K562 (cell line): ENCODE measurements at regions not wholly inside any gene's neighbourhood (a gene's known extent, or its start where the extent isn't known, plus 50 kb on each side); places are given as distances from the start of the nearest gene placed in this dataset.

Experiments
- ATAC-seq: fragments of 200-7000 bp; cut with Tn5 transposase; 3 replicates; pipeline ENCODE4 v1.9.1; 2020; ENCODE audit warnings: moderate library complexity
- BruUV-seq: library from RNA; stranded (reverse); fragments of 400-500 nt; replicated peaks from 2 replicates; lab custom pipeline; 2021; lab: Mats Ljungman, UMichigan
- CTCF ChIA-PET: fragments of 300-600 bp; formaldehyde crosslinking; extraction: SDS; loops from one replicate; lab custom pipeline; 2021; ENCODE audit warnings: low intra/inter-chr PET ratio; lab: Yijun Ruan, JAX
- POLR2A ChIA-PET: fragments of 300-600, 350-650 bp; sonication (Branson Sonifier 250); formaldehyde crosslinking; extraction: SDS; loops from one replicate; lab custom pipeline; 2021; ENCODE audit warnings: antibody characterized with exemption, inconsistent platforms; lab: Yijun Ruan, JAX
- DNase-seq, 4 experiments: peaks; one replicate each; pipeline versions ENCODE4 v3.0.0 to v3.0.0-alpha.2; 2011 to 2018; ENCODE audit warnings: low spot score in 3 of 4, mixed read lengths in 3 of 4; ENCODE audit errors: extremely low read depth in 1 of 4
- FAIRE-seq: peaks from 2 replicates; lab custom pipeline; 2011; peaks lifted over from hg19 to GRCh38; lab: Jason Lieb, UNC
- H2AFZ ChIP-seq: 2 replicates; pipeline ENCODE4 v1.6.0; 2011; ENCODE audit warnings: low read depth, low read length, control low read depth, inconsistent platforms
- H3K27ac ChIP-seq: fragments of 200-600 bp; 3 replicates; pipeline ENCODE4 v1.8.0; 2011; ENCODE audit warnings: low read depth, mild to moderate bottlenecking, control low read depth, inconsistent platforms, low read length, moderate library complexity, mixed read lengths; ENCODE audit errors: extremely low read depth
- H3K27me3 ChIP-seq, 2 experiments: fragments of 300-600 bp in 1 of 2; 2 replicates in 1 of 2; 3 replicates in 1 of 2; pipeline versions ENCODE4 v1.6.0 to v1.8.0; 2011; ENCODE audit warnings: inconsistent platforms in 2 of 2, low read length in 2 of 2, mild to moderate bottlenecking in 1 of 2, mixed read lengths in 1 of 2, moderate library complexity in 1 of 2; ENCODE audit not compliant: control insufficient read depth in 2 of 2, insufficient read depth in 2 of 2
- H3K36me3 ChIP-seq: fragments of 300-600 bp; 3 replicates; pipeline ENCODE4 v1.8.0; 2011; ENCODE audit warnings: mild to moderate bottlenecking, low read length, inconsistent platforms; ENCODE audit not compliant: control insufficient read depth, insufficient read depth
- H3K4me1 ChIP-seq, 2 experiments: fragments of 200-600 bp in 1 of 2; replicated peaks in 1 of 2; 2 replicates in 1 of 2; 3 replicates in 1 of 2; pipeline versions ENCODE4 v1.5.1 to v1.8.0; 2011; ENCODE audit warnings: inconsistent platforms in 2 of 2, low read length in 2 of 2, mild to moderate bottlenecking in 1 of 2, mixed read lengths in 1 of 2, moderate library complexity in 1 of 2; ENCODE audit not compliant: control insufficient read depth in 2 of 2, insufficient read depth in 2 of 2
- H3K4me2 ChIP-seq: 2 replicates; pipeline ENCODE4 v1.6.1; 2011; ENCODE audit warnings: low read length, control low read depth, inconsistent platforms, mixed read lengths; ENCODE audit not compliant: insufficient read depth
- H3K4me3 ChIP-seq: fragments of 200-600 bp; sonication (generic), shearing (Covaris generic); 2 replicates; pipeline ENCODE4 v1.5.1; 2016; ENCODE audit warnings: control low read depth, inconsistent platforms
- H3K79me2 ChIP-seq: fragments of 200-600 bp; 3 replicates; pipeline ENCODE4 v1.8.0; 2011; ENCODE audit warnings: low read length, inconsistent platforms; ENCODE audit not compliant: control insufficient read depth, insufficient read depth
- H3K9ac ChIP-seq, 2 experiments: 2 replicates each; pipeline versions ENCODE4 v1.6.0 to v1.6.1; 2011; ENCODE audit warnings: low read depth in 2 of 2, low read length in 2 of 2, control low read depth in 1 of 2, inconsistent platforms in 1 of 2, mild to moderate bottlenecking in 1 of 2, mixed read lengths in 1 of 2; ENCODE audit not compliant: insufficient read depth in 1 of 2
- H3K9me1 ChIP-seq: one replicate; pipeline ENCODE4 v1.6.0; 2011; ENCODE audit warnings: inconsistent platforms, mild to moderate bottlenecking, low read length, moderate library complexity; ENCODE audit not compliant: control insufficient read depth, insufficient read depth
- H3K9me3 ChIP-seq: replicated peaks from 2 replicates; pipeline ENCODE4 v1.5.1; 2011; ENCODE audit warnings: low read depth, low read length, inconsistent platforms; ENCODE audit not compliant: control insufficient read depth, insufficient read depth
- H4K20me1 ChIP-seq: replicated peaks from 2 replicates; pipeline ENCODE4 v1.6.1; 2011; ENCODE audit warnings: low read length, inconsistent platforms, mixed read lengths; ENCODE audit not compliant: control insufficient read depth, insufficient read depth
- DMBX1 ChIP-seq: fragments of 250-450 bp; sonication (Bioruptor Pico); IDR thresholded peaks from 2 replicates; pipeline ENCODE4 v1.8.0; 2022; ENCODE audit warnings: inconsistent platforms, mild to moderate bottlenecking, moderate library complexity, borderline replicate concordance
- HMG20A ChIP-seq: fragments of 450-650 bp; formaldehyde crosslinking; conservative IDR thresholded peaks from 2 replicates; pipeline ENCODE4 v1.4.0; 2020; ENCODE audit warnings: mild to moderate bottlenecking, mixed read lengths
- TRIM28 ChIP-seq: fragments of 450-650 bp; IDR thresholded peaks from 2 replicates; pipeline ENCODE4 v1.6.1; 2017
- ZNF589 ChIP-seq: fragments of 200-800 bp; sonication (Bioruptor generic); IDR thresholded peaks from 2 replicates; pipeline ENCODE4 v1.6.1; 2016; ENCODE audit warnings: low read depth, missing genetic modification characterization, missing compliant biosample characterization
- WGBS: fragments of 100-300 bp; shearing (Covaris generic); methylation state at CpG from one replicate; pipeline ENCODE4 v1.1.6; 2016; ENCODE audit warnings: low coverage, mixed read lengths; ENCODE audit not compliant: insufficient coverage; ENCODE audit errors: missing lambda C conversion rate; 5-methylcytosine and 5-hydroxymethylcytosine counted together
- in situ Hi-C: fragments of 300-500 bp; cut with MboI; formaldehyde crosslinking; loops from 4 replicates; pipeline ENCODE4 v1.15.0; 2018; ENCODE audit warnings: inconsistent platforms, mixed read lengths
- intact Hi-C: fragments of 100-400 bp; cut with micrococcal nuclease; formaldehyde crosslinking; loops from 2 replicates; pipeline ENCODE4 v1.14.2; 2022
- TF ChIP-seq, protein P1 (sequence below): sonication (generic); formaldehyde crosslinking; IDR thresholded peaks from 2 replicates; pipeline ENCODE4 v1.8.1; 2023; ENCODE audit warnings: missing genetic modification reagents, mild to moderate bottlenecking, borderline replicate concordance

DNA sequence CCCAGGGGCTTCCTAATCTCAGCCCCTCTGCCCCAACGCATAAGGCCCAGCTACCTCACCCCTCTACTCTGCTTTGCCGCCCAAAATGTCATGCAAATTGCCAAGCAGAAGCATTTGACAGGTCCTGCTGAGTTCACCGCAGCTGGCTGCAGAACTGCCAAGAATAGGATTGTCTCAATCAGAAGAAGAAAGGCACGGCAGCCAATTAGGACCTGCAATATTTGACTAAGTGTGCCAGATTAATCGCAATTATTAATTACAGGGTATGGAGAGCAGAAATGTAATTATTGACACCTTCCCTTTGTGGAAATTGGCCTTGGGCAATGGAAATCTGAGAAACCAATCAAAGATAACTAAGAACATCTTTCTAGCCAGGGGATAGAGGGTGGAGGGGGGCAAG is 318.6 kb downstream of the LRFN2 start:
- 0% methylated on average over 5 of the region's 5 CpGs for WGBS
- Histone ChIP-seq H3K27ac (no peak overlapping the region), H3K9ac (no peak overlapping the region), H3K79me2 (no peaks in the 10 kb centered on the region), H4K20me1 (no peaks in the 10 kb centered on the region), H3K27me3 (peaks cover 0 to 7% of the 10 kb centered on the region in 2 experiments; a peak in 1 of 5 replicates), H3K9me3 (no peaks in the 10 kb centered on the region), H3K4me2 (no peak overlapping the region), H3K4me3 (no peak overlapping the region), H3K36me3 (no peaks in the 10 kb centered on the region), H3K9me1 (no peaks in the 10 kb centered on the region), H2AFZ (no peak overlapping the region), H3K4me1 (no peaks in the 10 kb centered on the region)
- TF ChIP-seq HMG20A = no peak
- TF ChIP-seq ZNF589 (CRISPR knock-in tag) = no peak
- no peak for TF ChIP-seq DMBX1 (CRISPR knock-in tag)
- no peak for TF ChIP-seq TRIM28
- in situ Hi-C loops = no loop called here
- ChIA-PET POLR2A (no interaction called here), CTCF (no interaction called here)
- BruUV-seq = no TSS peak
- intact Hi-C loops = no loop called here
- FAIRE-seq (no peak), ATAC-seq (no peak), DNase-seq (no peak)

DNA sequence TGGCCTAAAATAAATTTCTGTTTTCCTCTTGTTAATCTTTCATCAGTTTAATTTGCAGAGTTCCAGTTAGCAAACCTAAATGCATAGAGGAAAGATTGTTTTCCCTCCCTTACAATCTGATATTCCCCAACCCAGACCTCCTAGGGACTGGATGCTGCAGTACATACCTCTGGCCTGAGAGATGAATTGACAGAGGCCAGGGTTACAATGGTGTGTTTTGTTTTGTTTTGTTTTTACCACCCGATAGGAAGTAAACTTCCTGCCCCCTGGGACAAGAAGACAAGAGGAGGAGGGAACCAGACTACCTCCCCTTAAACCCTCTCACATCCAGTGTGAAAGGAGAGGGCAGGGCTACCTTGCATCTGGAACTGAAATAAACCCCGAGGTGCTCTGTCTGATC is 319.0 kb downstream of the LRFN2 start:
- Histone ChIP-seq H3K36me3 (no peaks in the 10 kb centered on the region), H3K27ac (no peak overlapping the region), H3K4me2 (no peak overlapping the region)
- WGBS = 0% methylated on average over 2 of the region's 2 CpGs
- no peak for ATAC-seq
- TF ChIP-seq, protein P1, sequence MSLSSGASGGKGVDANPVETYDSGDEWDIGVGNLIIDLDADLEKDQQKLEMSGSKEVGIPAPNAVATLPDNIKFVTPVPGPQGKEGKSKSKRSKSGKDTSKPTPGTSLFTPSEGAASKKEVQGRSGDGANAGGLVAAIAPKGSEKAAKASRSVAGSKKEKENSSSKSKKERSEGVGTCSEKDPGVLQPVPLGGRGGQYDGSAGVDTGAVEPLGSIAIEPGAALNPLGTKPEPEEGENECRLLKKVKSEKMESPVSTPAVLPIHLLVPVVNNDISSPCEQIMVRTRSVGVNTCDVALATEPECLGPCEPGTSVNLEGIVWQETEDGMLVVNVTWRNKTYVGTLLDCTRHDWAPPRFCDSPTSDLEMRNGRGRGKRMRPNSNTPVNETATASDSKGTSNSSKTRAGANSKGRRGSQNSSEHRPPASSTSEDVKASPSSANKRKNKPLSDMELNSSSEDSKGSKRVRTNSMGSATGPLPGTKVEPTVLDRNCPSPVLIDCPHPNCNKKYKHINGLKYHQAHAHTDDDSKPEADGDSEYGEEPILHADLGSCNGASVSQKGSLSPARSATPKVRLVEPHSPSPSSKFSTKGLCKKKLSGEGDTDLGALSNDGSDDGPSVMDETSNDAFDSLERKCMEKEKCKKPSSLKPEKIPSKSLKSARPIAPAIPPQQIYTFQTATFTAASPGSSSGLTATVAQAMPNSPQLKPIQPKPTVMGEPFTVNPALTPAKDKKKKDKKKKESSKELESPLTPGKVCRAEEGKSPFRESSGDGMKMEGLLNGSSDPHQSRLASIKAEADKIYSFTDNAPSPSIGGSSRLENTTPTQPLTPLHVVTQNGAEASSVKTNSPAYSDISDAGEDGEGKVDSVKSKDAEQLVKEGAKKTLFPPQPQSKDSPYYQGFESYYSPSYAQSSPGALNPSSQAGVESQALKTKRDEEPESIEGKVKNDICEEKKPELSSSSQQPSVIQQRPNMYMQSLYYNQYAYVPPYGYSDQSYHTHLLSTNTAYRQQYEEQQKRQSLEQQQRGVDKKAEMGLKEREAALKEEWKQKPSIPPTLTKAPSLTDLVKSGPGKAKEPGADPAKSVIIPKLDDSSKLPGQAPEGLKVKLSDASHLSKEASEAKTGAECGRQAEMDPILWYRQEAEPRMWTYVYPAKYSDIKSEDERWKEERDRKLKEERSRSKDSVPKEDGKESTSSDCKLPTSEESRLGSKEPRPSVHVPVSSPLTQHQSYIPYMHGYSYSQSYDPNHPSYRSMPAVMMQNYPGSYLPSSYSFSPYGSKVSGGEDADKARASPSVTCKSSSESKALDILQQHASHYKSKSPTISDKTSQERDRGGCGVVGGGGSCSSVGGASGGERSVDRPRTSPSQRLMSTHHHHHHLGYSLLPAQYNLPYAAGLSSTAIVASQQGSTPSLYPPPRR (CRISPR knock-in tag) = no peak
- TF ChIP-seq, all 486 proteins: peak for 0
- H2AFZ ChIP-seq = no peak overlapping the region
- intact Hi-C loops (no loop called here), in situ Hi-C loops (no loop called here)
- no peaks in the 10 kb centered on the region for H3K9me1 ChIP-seq
- H3K79me2 ChIP-seq = no peaks in the 10 kb centered on the region
- H3K9me3 ChIP-seq = no peaks in the 10 kb centered on the region
- BruUV-seq = no TSS peak
- ChIA-PET POLR2A (no interaction called here), CTCF (no interaction called here)
- peaks cover 0 to 7% of the 10 kb centered on the region in 2 experiments; a peak in 1 of 5 replicates for H3K27me3 ChIP-seq
- no peaks in the 10 kb centered on the region for H4K20me1 ChIP-seq
- no peak overlapping the region for H3K4me3 ChIP-seq
- no peak overlapping the region for H3K9ac ChIP-seq
- no peaks in the 10 kb centered on the region for H3K4me1 ChIP-seq
- FAIRE-seq (no peak), DNase-seq (no peak)
